ENCODE measurements at regions not wholly inside any gene's neighbourhood (a gene's known extent, or its start where the extent isn't known, plus 50 kb on each side); places are given as distances from the start of the nearest gene placed in this dataset.
A peak's percentile ranks its signal among the peaks of the same experiment; 100 is the strongest.

GRCh38 chr6:231779-232178 is 60.5 kb upstream of the DUSP22 start (continued):
- TF ChIP-seq PAX5 (IDR thresholded peaks at IDR 0.05; ENCODE audit: borderline replicate concordance, low read depth, low read length) (peak; percentile 64; the same call in 1 of the 2 replicates), SP1 (IDR thresholded peaks at IDR 0.05; ENCODE audit: low read depth, low read length) (peak; percentile 11), NFXL1 (IDR thresholded peaks at IDR 0.05; ENCODE audit: borderline replicate concordance) (no peak), TBL1XR1 (IDR thresholded peaks at IDR 0.05; ENCODE audit: low read depth, low read length) (0 out of 2 replicates have a peak, but pooled peaks have one; percentile 49), LARP7 (IDR thresholded peaks at IDR 0.05) (no peak), IKZF1 (conservative IDR thresholded peaks at IDR 0.05) (peak; percentile 84), HDAC6 (IDR thresholded peaks at IDR 0.05; ENCODE audit: unreplicated experiment) (no peak), CEBPZ (IDR thresholded peaks at IDR 0.05; ENCODE audit: low read depth, low read length) (no peak), YY1 (IDR thresholded peaks at IDR 0.05; ENCODE audit: low read depth, low read length) (0 out of 2 replicates have a peak, but pooled peaks have one; percentile 32), NFYB (IDR thresholded peaks at IDR 0.05; ENCODE audit: insufficient read depth, low read depth, low read length) (no peak), REST (IDR thresholded peaks at IDR 0.05; ENCODE audit: low read depth, low read length) (no peak), NBN (IDR thresholded peaks at IDR 0.05) (0 out of 2 replicates have a peak, but pooled peaks have one; percentile 37), ETV6 (conservative IDR thresholded peaks at IDR 0.05 in 1 of 2, IDR thresholded peaks at IDR 0.05 in 1 of 2; ENCODE audit: borderline replicate concordance in 1 of 2, low read depth in 1 of 2) (peak in 1 of 2 experiments; percentile 43; a peak in 1 of 4 replicates), ZNF592 (IDR thresholded peaks at IDR 0.05) (peak; percentile 29; the same call in 1 of the 2 replicates), IRF4 (IDR thresholded peaks at IDR 0.05; ENCODE audit: low read depth, low read length) (peak; percentile 89), BCL3 (IDR thresholded peaks at IDR 0.05; ENCODE audit: borderline replicate concordance, insufficient read depth, low read depth, low read length, poor library complexity, severe bottlenecking) (peak; percentile 98), MTA3 (IDR thresholded peaks at IDR 0.05; ENCODE audit: borderline replicate concordance, low read length) (no peak), POLR2AphosphoS5 (IDR thresholded peaks at IDR 0.05; ENCODE audit: low read length) (no peak), CBX5 (IDR thresholded peaks at IDR 0.05; ENCODE audit: low read depth) (no peak)
